GM03348 (cell line): ENCODE measurements at regions not wholly inside any gene's neighbourhood (a gene's known extent, or its start where the extent isn't known, plus 50 kb on each side); places are given as distances from the start of the nearest gene placed in this dataset.
"Not testable (repeated sequence)": the region's sequence is repeated elsewhere in the genome, so short reads cannot be mapped to it uniquely, and the experiment has no call there.

Experiments used
- DNase-seq: peaks from one replicate; pipeline ENCODE4 v3.0.0; 2012; ENCODE audit warnings: low spot score

DNA sequence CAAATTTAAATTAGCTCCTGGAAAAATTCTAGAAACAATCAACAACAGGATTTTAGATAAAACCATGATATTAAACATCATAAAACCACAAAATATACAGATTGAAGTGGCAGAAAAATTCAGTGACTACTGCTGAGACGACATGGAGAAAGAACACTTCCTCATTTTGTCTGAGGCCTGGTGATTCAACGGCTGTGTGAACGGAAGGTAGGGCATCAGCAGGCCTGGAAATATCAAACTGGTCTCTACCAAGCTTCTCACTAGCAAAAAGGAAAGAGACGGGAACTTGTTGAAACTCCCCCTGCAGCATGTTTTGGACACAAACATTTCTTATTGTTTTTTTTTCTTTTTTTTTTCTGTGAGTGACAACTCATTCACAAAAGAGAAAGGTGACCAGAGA, 58.0 kb upstream of the AHI1 start:
- no peak for DNase-seq

DNA sequence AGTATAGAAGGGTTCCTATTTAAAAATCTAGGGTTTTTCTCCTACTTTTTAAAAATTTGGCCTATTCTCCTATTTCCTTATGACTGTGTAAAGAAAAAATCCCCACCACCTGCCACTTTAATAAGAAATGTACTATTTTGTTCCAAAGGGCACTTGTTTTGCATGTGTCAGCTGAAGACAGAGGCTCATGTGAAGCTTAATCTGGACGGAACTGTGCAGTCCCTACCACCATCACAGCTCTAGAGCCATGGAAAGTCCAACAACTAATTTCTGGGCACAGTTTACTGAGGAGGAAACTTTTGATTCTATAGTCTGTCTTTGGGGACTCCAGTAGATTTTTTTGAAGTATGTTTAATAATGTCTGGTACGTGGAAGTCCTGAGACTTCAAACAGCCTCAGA, 60.0 kb upstream of the AHI1 start:
- no peak for DNase-seq

DNA sequence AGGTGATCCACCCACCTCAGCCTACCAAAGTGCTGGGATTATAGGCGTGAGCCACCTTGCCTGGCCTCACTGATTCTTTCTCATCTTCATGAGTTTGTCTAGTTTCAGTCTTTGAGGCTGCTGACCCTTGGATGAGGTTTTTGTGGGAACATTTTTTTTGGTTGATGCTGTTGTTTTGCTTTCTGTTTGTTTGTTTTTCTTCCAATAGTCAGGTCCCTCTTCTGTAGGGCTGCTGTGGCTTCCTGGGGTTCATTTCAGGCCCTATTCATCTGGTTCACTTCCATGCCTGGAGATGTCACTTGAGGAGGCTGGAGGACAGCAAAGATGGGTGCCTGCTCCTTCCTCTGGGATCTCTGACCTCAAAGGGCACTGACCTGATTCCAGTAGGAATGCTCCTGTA, 68.1 kb upstream of the AHI1 start:
- DNase-seq, result not testable (repeated sequence)

DNA sequence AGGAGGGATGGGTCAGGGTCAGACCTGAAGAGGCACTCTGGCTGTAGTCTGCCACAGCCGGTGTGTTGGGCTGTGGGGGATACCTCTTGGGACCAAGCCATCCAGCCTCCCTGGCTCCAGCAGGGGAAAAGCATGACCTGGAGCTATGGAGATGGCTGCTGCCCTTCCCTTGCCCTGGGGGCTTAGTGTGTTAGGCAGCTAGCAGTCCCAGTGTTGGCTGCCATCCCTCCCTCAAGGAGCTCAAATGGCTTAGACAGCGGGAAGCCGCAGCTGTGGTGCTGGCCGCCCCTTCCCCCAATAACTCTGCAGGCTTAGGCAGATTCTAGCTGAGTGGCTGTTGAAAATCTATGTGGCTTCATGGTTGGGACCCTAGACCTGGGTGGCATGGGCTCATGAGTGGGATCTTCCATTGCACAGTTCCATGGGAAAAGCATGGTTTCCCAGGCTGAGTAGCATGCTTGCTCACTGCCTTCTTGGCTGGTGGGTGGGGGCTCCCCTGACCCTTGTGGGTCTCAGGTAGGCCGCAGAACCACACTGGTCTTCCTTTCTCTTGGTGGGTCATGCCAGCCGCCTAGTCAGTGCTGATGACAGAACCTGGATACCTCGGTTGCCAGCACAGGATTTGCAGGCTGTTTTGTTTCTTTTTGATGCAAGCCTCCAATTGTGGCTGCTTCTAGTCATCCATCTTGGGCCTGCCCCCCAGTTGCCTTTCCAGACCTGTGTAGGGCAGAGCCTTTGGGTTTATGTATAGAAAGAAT, 69.0 kb upstream of the AHI1 start:
- DNase-seq, result no peak

DNA sequence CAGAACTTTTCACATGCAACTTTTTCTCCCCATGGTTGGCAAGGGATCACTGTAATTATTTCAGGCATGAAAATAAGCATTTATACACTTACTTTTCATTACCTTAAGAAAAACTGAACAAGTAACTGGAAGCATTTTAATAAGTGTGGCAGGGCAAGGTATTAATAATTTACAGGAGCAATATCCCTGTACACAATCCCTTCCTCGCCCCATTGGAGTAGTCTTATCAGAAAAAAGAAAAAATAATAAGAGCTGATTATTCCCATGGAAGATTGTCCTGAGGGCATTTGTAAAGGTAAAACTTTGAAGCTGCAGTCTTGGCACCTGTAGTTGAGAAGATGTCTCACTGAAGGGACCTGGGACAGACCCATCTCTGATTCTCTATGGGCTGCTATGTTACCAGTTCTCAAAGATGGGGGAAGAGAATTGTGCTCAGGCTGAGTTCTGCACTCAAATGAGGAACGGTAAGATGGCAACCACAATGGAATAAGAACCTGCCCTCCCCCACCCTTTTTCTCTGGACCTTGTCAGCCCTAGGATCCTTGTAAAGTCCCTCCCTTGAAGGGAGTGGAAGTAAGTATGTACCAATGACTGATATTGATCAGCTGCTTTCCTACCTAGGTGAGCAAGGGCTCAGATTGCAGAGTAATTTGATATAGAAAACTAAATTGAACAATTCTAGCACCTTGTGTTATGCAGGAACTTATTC, 70.0 kb upstream of the AHI1 start:
- DNase-seq, result no peak

DNA sequence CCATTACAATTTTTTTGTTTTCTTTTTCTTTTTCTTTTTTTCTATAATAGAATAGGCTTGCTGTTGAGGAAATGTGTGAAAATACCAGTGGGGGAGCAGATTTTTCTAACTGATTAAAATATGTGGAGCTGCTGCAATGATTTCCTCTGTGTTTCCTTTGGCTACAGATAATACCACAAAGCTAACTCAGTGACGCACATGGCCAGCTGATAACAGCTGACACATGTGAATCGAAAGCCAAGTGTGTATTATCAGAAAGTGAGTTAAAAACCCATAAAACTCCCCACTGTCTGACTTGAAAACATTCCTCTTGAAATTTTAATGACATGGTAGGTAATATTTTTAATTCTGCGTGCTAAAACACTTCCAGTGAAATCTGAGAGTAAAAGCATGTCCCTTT, 70.8 kb upstream of the AHI1 start:
- peak; percentile 4 for DNase-seq

DNA sequence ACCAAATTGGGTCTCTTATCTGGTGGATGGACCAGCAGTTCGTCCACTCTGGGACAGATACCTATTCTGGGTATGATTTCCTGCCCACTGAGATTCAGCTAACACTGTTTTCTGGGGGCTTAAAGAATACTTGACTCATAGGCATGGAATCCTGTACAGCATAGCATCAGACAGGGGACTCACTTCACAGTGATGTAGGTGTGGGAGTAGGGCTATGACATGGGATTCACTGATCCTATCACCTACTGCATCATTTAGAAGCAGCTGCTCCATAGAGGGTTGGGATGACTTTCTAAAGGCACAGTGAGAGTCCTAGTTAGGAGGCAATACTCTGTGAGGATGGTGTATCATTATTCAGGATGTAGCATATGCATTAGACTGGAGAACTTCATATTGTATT, 74.5 kb upstream of the AHI1 start:
- DNase-seq, result no peak

DNA sequence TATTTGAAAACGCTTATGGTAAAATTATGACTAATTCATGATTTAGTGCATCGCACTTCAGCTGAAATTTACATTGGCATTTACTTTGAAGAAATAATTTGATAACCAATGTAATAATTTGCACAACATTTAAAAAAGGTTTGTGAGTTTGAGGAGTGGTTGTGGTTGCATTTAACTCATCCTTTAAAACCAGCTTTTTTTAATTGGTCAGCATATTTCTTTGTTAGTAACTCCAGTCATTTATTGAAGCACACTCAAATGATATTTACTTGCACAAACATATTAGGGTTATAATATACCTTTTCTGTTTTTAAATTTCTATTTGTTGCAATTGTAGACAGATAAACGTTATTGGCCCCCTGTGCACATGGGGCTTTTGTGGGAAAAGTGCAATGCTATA, 78.1 kb upstream of the AHI1 start:
- no peak for DNase-seq

DNA sequence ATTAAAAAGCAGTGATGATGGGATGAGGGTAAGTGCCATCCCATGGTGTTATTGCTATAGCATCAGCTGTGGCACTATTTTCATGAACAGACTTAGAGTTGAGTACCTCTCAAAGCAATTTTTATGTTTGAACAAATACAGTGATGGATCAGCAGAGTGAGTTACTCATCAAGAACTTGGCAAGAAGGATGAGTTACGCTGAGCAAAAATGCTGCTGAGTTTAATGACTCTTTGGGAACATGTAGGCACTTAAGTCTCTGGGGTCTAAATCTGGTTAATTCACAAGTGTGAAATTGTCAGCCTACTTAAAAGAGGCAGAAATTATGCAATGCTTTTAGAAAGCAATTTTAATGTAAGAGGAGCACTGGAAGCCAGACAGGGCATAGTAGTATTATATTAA, 78.5 kb upstream of the AHI1 start:
- DNase-seq, result peak; percentile 47

DNA sequence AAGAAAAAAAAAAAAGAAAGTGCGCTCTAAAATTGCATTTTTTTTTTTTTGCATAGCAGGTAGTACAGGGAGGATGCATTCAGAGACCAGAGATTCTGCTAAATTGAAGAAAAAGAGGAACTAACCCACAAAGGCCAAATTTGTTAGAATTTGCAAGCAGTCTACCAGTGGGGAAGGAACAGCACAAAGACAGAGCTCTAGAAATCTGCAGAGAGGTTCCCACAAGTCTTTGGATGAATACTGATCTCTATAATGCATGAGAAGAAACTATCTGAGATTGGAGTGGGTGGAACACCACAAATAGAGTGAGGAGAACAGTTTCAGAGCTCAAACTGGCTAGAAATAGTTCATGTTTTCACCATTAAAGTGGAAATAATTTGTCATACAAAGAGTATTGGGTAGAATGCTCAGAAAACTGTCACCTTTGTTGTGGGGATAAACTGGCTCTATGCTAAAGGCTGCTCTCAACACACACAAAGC, 79.6 kb upstream of the AHI1 start:
- no peak for DNase-seq

DNA sequence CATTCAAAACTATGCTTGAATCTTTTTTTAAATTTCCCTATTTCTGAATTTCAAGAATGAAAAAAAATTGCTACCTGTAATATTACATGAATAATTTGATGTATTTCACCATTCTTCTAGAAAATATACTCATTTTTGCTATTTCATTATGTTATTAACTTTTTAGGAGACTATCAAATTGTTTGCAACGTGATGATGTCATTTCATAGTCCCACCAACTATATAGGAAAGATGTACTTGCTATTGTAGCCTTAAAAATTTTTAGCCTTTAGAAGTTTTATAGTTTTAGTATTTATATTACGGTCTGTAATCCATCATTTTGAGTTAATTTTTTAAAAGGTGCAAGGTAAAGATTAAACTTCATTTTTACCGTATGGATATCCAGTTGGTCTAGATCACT, 81.4 kb upstream of the AHI1 start:
- DNase-seq, result no peak

DNA sequence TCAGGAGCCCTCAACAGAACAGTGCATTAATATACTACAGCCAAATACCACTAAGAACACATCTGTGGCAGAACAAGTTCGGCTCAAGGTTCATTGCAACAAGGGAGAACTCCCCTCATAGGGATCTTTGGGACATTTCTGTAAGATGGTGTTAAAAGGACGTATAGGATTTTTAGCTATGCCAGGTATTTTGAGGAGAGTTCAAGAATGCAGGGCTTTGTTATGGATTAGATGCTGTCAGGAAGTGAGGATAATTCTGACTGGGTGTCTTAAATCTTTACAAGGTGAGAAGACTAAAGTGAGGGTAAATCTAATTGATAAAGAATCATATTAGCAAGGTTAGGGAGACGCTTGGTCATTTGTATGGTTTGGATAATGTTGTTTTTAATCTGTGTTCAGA, 83.7 kb upstream of the AHI1 start:
- no peak for DNase-seq

DNA sequence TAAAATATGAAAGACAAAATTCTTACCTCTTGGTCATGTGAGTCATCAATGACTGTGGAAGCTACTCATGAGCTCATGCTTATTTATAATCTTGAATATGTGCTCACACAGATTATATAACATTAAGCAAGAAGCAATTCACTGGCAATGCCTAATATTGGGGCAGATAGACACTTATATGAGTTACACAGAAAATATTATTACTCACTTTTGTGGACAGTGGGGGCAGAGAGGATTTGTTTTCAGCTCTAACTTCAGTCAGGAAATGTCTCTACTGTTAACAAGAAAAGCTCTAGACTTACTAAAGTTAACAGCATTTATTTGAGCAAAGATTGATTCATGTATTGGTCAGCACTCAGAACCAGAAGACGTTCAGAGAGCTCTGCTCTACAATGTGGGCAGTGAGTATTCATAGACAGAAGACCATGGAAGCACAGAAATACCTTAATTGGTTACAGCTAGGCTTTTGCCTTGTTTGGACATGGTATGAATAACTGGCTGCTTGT, 85.8 kb upstream of the AHI1 start:
- DNase-seq, result peak; percentile 20

DNA sequence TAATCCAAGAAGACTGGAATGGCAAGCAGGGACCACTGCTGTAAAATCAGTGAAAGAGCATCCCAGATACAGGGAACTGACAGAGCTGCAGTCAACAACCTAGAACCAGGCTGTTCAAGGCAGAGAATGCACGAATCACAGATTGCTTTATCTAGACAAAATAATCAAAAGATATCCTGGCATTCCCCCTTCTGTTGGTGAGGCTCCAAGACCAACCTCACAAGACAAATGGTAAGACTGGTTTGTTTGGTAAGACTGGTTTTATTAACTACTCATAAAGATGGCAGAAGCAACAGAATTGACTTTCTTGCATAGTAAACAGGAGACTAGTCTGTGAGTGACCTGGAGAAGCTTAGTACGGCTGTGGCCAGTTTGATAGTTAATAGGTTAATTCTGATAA, 88.8 kb upstream of the AHI1 start:
- DNase-seq, result no peak

DNA sequence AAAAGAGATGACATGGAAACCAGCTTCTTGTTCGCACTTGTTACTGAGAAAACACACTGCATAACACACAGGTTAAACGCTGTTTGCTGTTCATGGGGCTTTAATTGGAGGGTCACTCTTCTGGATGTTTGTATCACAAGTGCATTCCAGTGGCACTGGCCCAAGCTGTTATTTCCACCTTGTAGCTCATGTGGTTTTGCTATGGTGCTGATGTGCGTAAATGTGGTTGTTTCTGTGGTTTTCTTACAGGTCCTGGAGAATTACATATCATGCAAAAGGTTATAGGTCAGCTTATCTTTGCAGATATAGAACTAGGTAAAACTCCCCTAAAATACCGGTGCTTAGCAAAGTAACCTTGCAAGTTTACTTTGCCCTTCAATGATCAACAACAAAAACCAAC, 89.3 kb upstream of the AHI1 start:
- no peak for DNase-seq

DNA sequence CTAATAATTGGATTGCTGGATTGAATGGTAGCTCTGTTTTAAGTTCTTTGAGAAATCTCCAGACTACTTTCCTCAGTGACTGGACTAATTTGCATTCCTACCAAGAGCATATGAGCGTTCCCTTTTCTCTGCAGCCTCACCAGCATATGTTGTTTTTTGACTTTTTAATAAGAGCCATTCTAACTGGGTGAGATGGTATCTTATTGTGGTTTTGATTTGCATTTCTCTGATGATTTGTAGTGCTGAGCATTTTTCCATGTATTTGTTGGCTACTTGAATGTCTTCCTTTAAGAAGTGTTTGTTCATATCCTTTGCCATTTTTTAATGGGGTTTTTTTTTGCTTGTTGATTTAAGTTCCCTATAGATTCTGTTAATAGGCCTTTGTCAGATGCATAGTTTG, 94.7 kb upstream of the AHI1 start:
- no peak for DNase-seq

DNA sequence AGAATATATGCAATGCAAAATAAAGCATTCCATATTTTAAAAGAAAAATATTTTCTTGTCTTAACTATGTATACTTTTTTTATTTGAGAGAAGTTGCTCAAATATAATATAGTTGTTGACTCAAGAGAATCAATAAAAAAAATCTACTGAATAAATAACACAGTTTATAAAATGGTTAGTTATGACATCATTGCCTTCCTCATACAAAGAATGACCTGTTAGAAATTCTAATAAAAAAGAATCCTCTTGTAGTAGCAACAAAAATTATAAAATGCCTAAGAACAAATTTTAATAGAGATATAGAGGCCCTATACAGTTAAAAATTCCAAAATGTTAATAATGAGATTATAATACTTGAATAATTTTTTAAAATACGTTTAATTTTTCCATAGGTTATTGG, 96.5 kb upstream of the AHI1 start:
- no peak for DNase-seq

DNA sequence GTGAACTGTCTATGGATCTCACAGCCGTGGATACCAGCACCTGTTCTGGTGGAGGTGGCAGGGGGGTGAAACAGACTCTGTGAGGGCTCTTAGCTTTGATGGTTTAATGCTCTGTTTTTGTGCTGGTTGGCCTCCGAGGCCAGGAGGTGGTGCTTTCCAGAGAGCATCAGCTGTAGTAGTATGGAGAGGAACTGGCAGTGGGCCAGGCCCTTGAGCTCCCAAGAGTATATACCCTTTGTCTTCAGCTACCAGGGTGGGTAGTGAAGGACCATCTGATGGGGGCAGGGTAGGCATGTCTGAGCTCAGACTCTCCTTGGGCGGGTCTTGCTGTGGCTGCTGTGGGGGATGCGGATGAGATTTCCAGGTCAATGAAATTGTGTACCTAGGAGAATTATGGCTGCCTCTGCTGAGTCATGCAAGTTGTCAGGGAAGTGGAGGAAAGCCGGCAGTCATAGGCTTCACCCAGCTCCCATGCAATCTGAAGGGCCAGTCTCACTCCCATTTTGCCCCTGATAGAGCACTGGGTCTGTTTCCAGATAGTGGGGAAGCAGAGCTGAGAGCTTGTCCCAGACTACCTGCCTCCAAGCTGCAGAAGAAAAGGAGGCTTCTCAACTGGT, 102.7 kb upstream of the AHI1 start:
- DNase-seq, result no peak

DNA sequence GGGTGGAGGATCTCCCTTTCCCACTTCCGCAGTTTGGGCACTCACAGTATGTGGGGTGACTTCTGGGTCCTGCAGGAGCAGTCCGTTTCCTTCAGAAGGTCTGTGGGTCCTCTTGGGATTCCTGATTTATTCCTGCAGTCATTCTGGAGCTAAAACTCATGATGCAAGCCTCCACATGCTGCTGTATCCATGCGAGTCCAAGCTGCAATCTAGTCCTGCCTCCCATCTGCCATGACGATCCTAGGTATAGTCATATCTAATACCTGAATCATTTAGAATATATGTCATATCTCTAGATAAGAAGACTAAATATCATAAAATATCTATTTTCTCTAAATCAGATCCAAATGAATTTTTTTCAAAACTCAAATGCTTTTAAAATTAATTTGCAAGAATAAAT, 103.4 kb upstream of the AHI1 start:
- no peak for DNase-seq

DNA sequence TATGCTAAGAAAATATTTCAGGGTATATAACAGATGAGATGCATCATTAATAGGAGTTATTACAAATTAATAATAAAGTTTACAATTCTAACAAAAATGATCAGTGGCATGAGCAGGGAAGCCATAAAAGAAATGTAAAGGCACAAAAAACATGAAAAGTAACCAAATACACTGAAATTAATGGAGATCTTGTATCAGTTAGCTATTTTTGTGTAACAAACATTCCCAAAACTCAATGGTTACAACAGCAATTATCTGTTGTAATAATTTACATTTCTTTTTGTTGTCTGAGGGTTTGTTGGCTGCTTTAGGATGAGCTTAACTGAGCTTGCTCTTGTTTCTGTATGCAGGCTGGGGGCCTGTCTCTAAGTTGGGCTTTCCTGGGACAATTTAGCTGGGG, 104.3 kb upstream of the AHI1 start:
- no peak for DNase-seq

DNA sequence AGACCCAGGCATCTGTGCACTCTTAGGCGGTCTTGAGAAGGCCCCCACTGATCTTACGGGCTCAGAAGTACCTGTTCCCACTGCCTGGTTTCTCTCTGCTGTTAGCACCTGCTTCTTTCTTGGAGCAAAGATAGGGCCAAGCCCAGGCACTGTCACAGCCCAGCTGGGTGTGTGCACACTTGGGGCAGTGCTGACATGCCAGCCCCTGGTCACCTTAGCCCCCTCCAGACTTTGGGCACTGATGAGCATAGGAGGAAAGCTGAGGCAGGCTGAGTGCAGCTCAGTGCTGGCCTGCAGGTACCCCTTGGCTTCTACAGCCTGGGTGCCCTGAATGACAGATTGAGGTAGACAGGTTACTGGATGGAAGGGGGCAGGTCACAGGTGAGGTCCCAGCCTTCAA, 105.7 kb upstream of the AHI1 start:
- no peak for DNase-seq

DNA sequence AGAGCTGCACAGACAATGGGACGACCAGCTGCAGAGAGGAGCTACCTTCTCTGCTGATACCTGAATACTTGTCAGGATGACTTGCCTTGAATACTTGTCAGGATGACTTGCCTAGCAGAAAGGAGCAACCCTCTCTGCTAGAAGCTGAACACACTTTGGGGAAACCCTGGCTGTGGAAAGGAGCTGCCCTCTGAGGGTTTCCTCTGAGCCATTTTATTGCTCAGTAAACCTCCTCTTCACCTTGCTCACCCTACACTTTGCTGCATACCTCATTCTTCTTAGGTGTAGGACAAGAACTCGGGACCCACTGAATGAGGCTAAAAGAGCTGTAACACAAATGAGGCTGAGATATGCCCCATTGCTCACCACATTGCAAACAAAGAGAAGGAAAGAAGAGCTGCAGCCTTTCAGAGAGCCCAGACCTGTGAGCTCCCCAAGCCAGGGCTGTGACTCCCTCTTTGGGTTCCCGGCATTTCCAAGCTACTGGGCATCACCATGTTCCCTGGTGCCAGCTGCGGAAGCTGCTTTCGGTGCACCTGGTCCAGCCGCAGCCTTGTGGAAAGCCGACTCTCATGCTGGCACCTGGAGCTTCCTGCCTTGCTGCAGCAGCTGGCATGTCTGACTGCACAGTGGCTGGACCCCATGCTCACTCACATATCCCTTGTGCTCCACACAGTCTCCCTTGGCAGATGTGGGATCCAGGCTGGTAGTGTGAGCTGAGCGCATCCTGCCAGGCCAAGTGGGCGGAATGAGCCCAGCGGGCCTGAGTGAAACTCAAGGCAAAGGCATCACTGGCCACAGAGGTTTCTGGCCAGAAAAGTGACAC, 106.7 kb upstream of the AHI1 start:
- no peak for DNase-seq
